Adrenal gland (tissue), 9 donors: ENCODE measurements at regions not wholly inside any gene's neighbourhood (a gene's known extent, or its start where the extent isn't known, plus 50 kb on each side); places are given as distances from the start of the nearest gene placed in this dataset.

ENCODE experiments used
- DNase-seq, 7 donors: peaks; one replicate each; pipeline ENCODE4 v3.0.0-alpha.2; 2019 to 2020
- H3K27ac ChIP-seq, 5 donors: fragments of 200-600 bp; sonication (generic) in 4 of 5; 1 replicate in 3 of 5; 2 replicates in 2 of 5; pipeline versions ENCODE4 v1.5.1 to v1.8.0; 2016 to 2020; ENCODE audit warnings: mild to moderate bottlenecking in 1 of 5
- H3K27me3 ChIP-seq: fragments of 200-600 bp; 2 replicates; pipeline ENCODE4 v1.8.0; 2021
- H3K36me3 ChIP-seq, 2 donors: fragments of 200-600 bp; replicated peaks in 1 of 2; 1 replicate in 1 of 2; 2 replicates in 1 of 2; pipeline versions ENCODE4 v1.5.1 to v1.8.0; 2018 to 2022
- H3K4me1 ChIP-seq, 2 donors: fragments of 200-600 bp; replicated peaks in 1 of 2; 1 replicate in 1 of 2; 2 replicates in 1 of 2; pipeline versions ENCODE4 v1.5.1 to v1.8.0; 2018 to 2021
- H3K4me3 ChIP-seq, 4 donors: fragments of 200-600 bp; sonication (generic) in 3 of 4; one replicate each; pipeline ENCODE4 v1.5.1; 2016 to 2018
- H3K9me3 ChIP-seq, 3 donors: fragments of 200-600 bp; sonication (generic) in 1 of 3; replicated peaks in 1 of 3; 1 replicate in 2 of 3; 2 replicates in 1 of 3; pipeline versions ENCODE4 v1.5.1 to v1.8.0; 2016 to 2021
- POLR2A ChIP-seq, 2 donors: fragments of 450-650 bp; IDR thresholded peaks; one replicate each; pipeline ENCODE4 v1.6.1; 2017; ENCODE audit warnings: antibody characterized with exemption in 2 of 2, mild to moderate bottlenecking in 2 of 2, moderate library complexity in 1 of 2
- WGBS, 4 donors: extraction: QIAGEN DNeasy Blood & Tissue Kit in 2 of 4; methylation state at CpG; one replicate each; pipeline versions ENCODE4 v1.1.5 to v1.1.7; 2013 to 2017; 5-methylcytosine and 5-hydroxymethylcytosine counted together
- intact Hi-C, 2 donors: fragments of 100-400 bp; cut with DNase I; formaldehyde crosslinking; loops; one replicate each; pipeline versions ENCODE4 v1.14.1 to v1.15.0; 2022 to 2023
- TF ChIP-seq, protein P1 (sequence below), 6 experiments: fragments of 450-650 bp in 4 of 6; fragments of 200-600 bp in 2 of 6; sonication (generic) in 1 of 6; IDR thresholded peaks; 1 replicate in 5 of 6; 2 replicates in 1 of 6; pipeline versions ENCODE4 v1.5.1 to v1.8.0; 2016 to 2021; ENCODE audit warnings: antibody characterized with exemption in 6 of 6, mild to moderate bottlenecking in 2 of 6, moderate library complexity in 1 of 6
- donor health status: healthy with polysubstance abuse.
- donor health status: Bipolar disorder and iron deficiency.
- donor health status: DM: yes; HTN: yes; CAD: no.
- donor health status: DM: no; HTN: no; CAD: no.
- donor health status: DM: no; HTN: no; CAD: no.

DNA sequence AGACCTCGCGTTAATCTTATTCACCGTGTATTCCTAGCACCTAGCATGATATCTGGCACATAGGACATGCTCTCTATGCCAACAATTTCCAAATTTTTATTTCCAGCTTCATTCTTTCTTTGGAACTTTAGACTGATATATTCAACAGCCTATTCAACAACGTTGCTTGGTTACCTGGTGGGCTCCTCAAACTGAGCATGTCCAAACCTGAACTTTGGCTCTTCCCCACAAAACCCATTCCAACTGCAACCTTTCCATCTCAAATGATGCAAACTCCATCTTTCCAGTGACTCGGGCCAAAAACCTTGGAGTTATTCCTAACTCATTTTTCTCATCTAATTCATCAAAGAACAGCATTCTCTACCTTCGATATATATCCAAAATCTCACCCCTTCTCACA is 525.2 kb downstream of the AGTPBP1 start:
- Histone ChIP-seq H3K4me3 (no peak overlapping the region), H3K27me3 (no peaks in the 10 kb centered on the region), H3K27ac (no peak overlapping the region), H3K4me1 (no peaks in the 10 kb centered on the region), H3K36me3 (no peaks in the 10 kb centered on the region), H3K9me3 (no peaks in the 10 kb centered on the region)
- no peak for TF ChIP-seq POLR2A (IDR thresholded peaks at IDR 0.05)
- TF ChIP-seq, protein P1, sequence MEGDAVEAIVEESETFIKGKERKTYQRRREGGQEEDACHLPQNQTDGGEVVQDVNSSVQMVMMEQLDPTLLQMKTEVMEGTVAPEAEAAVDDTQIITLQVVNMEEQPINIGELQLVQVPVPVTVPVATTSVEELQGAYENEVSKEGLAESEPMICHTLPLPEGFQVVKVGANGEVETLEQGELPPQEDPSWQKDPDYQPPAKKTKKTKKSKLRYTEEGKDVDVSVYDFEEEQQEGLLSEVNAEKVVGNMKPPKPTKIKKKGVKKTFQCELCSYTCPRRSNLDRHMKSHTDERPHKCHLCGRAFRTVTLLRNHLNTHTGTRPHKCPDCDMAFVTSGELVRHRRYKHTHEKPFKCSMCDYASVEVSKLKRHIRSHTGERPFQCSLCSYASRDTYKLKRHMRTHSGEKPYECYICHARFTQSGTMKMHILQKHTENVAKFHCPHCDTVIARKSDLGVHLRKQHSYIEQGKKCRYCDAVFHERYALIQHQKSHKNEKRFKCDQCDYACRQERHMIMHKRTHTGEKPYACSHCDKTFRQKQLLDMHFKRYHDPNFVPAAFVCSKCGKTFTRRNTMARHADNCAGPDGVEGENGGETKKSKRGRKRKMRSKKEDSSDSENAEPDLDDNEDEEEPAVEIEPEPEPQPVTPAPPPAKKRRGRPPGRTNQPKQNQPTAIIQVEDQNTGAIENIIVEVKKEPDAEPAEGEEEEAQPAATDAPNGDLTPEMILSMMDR (IDR thresholded peaks at IDR 0.05) = no peak
- WGBS, 4 donors = 78 to 81% (median 80%) methylated on average over 6 of the region's 6 CpGs
- DNase-seq = no peak
- intact Hi-C loops = no loop called here

DNA sequence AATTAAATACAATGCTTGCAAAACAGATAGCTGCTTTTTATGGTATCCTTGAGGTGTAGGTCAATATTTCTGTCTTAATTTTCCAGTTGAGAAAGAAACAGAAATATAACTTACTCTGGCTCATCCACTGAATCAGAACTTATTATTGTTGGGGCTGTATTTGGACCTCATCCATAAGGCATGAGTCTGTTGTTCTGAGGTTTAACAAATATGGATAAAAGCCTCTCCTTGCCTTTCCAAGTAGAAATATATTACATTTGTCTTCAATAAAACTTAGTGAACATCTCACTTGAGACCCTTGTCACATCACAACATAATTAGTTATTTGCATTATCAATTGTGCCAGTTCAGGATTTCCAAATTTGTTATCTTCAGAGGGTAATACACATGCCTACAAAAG is 525.8 kb downstream of the AGTPBP1 start:
- no peaks in the 10 kb centered on the region for H3K9me3 ChIP-seq
- intact Hi-C loops = no loop called here
- H3K27me3 ChIP-seq = no peaks in the 10 kb centered on the region
- no peak for DNase-seq
- TF ChIP-seq POLR2A (IDR thresholded peaks at IDR 0.05) = no peak
- TF ChIP-seq, protein P1 (IDR thresholded peaks at IDR 0.05) = no peak
- H3K27ac ChIP-seq = no peak overlapping the region
- no peak overlapping the region for H3K4me3 ChIP-seq
- H3K36me3 ChIP-seq = no peaks in the 10 kb centered on the region
- H3K4me1 ChIP-seq = no peaks in the 10 kb centered on the region

DNA sequence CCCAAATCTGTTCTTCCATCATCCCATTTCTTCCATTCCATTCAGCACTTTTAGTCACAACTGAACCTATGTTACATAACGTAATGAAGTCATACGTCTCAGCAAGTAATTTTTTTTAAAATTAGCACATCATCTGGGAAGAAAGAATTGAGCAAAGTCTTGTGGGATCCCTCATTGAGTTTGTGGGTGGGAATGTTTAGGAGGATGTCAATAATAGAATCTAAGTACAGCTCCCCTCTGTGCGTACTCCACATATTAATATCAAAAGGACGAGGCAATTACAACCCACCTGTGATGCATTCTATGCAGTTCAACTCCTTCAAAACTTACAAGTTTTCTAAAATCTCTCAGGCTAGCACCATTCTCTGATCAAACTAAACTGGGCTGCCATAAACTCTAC is 526.3 kb downstream of the AGTPBP1 start:
- H3K36me3 ChIP-seq = no peaks in the 10 kb centered on the region
- intact Hi-C loops = no loop called here
- H3K4me3 ChIP-seq = no peak overlapping the region
- WGBS, 4 donors = 80 to 88% (median 82%) methylated on average over 4 of the region's 4 CpGs
- H3K9me3 ChIP-seq = no peaks in the 10 kb centered on the region
- TF ChIP-seq, protein P1 (IDR thresholded peaks at IDR 0.05) = no peak
- TF ChIP-seq POLR2A (IDR thresholded peaks at IDR 0.05) = no peak
- H3K4me1 ChIP-seq = no peaks in the 10 kb centered on the region
- H3K27ac ChIP-seq = no peak overlapping the region
- DNase-seq = no peak
- no peaks in the 10 kb centered on the region for H3K27me3 ChIP-seq

DNA sequence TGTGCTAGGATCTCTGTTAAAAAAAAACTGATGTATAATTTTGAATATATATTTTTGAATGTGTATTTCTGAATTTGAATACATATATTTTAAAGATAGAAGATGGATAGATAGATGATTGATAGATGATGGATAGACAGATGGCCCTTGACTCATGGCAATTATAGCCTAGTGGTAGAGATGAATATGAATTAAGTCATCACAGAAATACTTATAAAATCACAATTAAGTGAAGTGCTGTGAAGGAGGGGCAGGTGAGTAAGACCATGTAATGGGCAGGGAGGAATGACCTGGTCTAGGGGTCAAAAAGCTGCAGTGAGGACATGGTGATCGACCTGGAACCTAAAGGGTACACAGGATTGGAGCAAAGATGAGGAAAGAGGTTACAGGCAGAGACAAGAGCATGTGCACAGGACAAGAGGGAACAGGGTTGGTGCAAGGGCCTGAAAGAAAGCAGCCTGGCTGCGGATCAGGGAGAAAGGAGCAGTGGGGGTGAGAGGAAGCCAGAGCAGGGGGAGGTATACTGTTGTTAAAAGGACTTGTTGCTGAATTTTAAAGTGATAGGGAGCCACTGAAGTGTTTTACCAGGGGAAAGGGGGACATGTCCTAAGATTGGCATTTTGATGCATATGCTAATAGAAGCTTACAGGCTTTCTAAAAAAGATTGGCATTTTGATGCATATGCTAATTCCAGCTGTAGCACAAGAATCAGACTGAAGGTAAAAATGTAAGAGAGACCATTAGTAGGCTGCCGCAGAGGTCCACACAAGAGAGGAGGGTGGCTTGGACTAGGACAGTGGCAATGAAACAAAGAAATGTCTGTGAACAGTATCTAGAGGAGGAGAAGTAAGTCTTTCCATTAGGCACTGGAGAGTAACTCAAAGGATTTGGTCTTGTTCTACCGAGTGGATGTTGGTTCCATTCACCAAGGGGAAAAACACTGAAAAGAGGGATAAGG is 527.8 kb downstream of the AGTPBP1 start:
- 67 to 79% (median 69%) methylated on average over 4 of the region's 4 CpGs for WGBS, 4 donors
- H3K4me3 ChIP-seq = no peak overlapping the region
- H3K9me3 ChIP-seq = no peaks in the 10 kb centered on the region
- H3K4me1 ChIP-seq = no peaks in the 10 kb centered on the region
- DNase-seq = no peak
- H3K27ac ChIP-seq = no peak overlapping the region
- no peaks in the 10 kb centered on the region for H3K36me3 ChIP-seq
- no peak for TF ChIP-seq POLR2A (IDR thresholded peaks at IDR 0.05)
- TF ChIP-seq, protein P1 (IDR thresholded peaks at IDR 0.05) = no peak
- H3K27me3 ChIP-seq = no peaks in the 10 kb centered on the region
- intact Hi-C loops = no loop called here
